ENCODE measurements at regions not wholly inside any gene's neighbourhood (a gene's known extent, or its start where the extent isn't known, plus 50 kb on each side); places are given as distances from the start of the nearest gene placed in this dataset.

- no peak for DNase-seq
These were observed 296.0 kb downstream of the PCNX1 start for GRCh38 chr14:71203306-71203705.

- DNase-seq: no peak
These were observed 297.0 kb downstream of the PCNX1 start for GRCh38 chr14:71204231-71204630.

GRCh38 chr14:71204768-71205167, 297.5 kb downstream of the PCNX1 start:
- no peak for DNase-seq

- DNase-seq: no peak
These were observed 298.9 kb downstream of the PCNX1 start for GRCh38 chr14:71206123-71206522.

GRCh38 chr14:71206766-71207371, 299.6 kb downstream of the PCNX1 start:
- DNase-seq: peak; percentile 87

GRCh38 chr14:71208702-71209357, 301.6 kb downstream of the PCNX1 start:
- DNase-seq: no peak

- DNase-seq: no peak
These were observed 302.6 kb downstream of the PCNX1 start for GRCh38 chr14:71209888-71210287.

- DNase-seq: no peak
These were observed 304.8 kb downstream of the PCNX1 start for GRCh38 chr14:71212093-71212492.

GRCh38 chr14:71212683-71213107, 305.4 kb downstream of the PCNX1 start:
- DNase-seq: no peak

- no peak for DNase-seq
These were observed 307.0 kb downstream of the PCNX1 start for GRCh38 chr14:71214241-71214640.

- DNase-seq: no peak
These were observed 313.2 kb downstream of the PCNX1 start for GRCh38 chr14:71220462-71220861.

GRCh38 chr14:71221119-71221518, 313.9 kb downstream of the PCNX1 start:
- no peak for DNase-seq

GRCh38 chr14:71225113-71225512, 317.9 kb downstream of the PCNX1 start:
- DNase-seq: no peak

GRCh38 chr14:71228711-71229110, 321.5 kb downstream of the PCNX1 start:
- DNase-seq: no peak

GRCh38 chr14:71229875-71230274, 322.6 kb downstream of the PCNX1 start:
- DNase-seq: no peak

GRCh38 chr14:71230897-71231296, 323.6 kb downstream of the PCNX1 start:
- peak; percentile 21 for DNase-seq

GRCh38 chr14:71231521-71232393, 324.5 kb downstream of the PCNX1 start:
- peak; percentile 92 for DNase-seq

- no peak for DNase-seq
These were observed 325.2 kb downstream of the PCNX1 start for GRCh38 chr14:71232506-71232905.

GRCh38 chr14:71235875-71236274, 328.6 kb downstream of the PCNX1 start:
- DNase-seq: no peak

GRCh38 chr14:71236487-71236886, 329.2 kb downstream of the PCNX1 start:
- no peak for DNase-seq

GRCh38 chr14:71237556-71237955, 330.3 kb downstream of the PCNX1 start:
- no peak for DNase-seq

- no peak for DNase-seq
These were observed 331.6 kb downstream of the PCNX1 start for GRCh38 chr14:71238835-71239234.

GRCh38 chr14:71240171-71240570, 332.9 kb downstream of the PCNX1 start:
- DNase-seq: no peak
